GM21786 (cell line): ENCODE measurements at regions not wholly inside any gene's neighbourhood (a gene's known extent, or its start where the extent isn't known, plus 50 kb on each side); places are given as distances from the start of the nearest gene placed in this dataset.

Experiments
- ATAC-seq: cut with Tn5 transposase; IDR thresholded peaks from one replicate; pipeline ENCODE4 v1.9.1; 2021; ENCODE audit not compliant: unreplicated experiment

DNA sequence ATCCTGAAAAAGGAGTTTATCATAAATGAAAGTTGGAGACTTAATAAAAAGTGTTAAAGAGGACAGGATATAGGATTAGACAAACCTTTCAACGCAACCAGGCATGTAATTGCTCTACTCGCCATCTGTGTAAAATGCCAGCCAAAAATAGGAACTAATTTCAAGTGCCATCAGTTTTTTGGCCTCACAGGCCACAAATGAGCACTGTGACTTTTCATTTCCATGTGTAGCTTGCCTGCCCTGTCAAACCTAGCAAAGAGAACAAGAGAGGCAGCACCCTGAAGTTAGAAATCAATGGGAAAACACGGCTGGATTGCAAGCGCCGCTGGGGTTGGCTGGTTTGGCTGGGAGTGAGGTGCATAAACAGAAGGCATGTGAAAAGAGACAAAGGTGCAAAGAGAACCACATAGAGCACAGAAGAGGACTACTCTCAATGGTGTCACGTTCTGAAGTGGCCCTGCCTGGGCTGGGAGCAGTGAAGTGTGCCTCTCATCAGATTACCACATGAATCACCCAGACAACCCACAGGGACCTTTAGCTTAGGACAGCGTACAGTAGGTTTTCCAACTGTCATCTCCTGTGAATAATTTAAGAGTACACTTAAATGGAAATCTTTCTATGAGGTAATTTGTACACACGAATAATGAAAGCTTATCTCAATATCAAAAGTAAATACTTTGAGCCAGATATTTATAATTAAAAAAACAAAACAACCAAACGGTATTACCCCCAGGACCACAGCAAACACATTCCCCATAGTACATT lies 78.0 kb upstream of the NHSL1 start:
- peak; percentile 78 for ATAC-seq

DNA sequence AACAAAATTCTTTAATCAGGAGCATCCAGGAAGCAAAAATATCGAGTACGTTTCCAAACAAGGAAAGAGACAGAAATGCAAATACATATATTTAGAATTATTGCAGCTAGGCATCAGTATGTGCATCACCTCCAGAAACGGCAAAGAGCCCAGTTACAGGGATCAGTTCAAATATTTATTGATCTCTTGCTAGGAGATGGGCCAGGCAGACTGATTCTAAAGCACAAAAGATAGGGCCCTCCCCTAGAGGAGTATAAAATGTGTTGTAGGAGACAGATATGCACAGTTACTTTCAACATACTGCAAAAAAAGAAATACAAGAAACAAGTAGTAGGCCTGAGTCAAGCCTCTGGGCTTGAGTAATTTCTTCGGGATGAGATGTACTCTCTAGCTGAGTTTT lies 80.7 kb upstream of the NHSL1 start:
- no peak for ATAC-seq

DNA sequence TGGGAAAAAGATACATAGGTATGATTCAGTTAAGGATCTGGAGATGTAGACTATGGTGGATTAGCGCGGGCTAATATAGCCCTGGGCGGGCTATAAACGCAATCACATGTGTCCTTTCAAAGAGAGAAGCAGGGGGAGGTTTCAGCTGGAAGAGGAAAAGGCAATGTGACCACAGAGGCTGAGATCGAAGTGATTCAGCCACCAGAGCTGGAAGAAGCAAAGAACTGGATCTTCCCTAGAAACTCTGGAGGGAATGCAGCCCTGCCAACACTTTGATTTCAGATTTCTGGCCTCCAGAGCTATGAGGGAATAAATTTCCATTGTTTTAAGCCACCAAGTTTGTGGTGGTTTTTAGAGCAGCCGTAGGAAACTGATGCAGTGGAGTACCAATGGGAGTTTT lies 81.5 kb upstream of the NHSL1 start:
- no peak for ATAC-seq

DNA sequence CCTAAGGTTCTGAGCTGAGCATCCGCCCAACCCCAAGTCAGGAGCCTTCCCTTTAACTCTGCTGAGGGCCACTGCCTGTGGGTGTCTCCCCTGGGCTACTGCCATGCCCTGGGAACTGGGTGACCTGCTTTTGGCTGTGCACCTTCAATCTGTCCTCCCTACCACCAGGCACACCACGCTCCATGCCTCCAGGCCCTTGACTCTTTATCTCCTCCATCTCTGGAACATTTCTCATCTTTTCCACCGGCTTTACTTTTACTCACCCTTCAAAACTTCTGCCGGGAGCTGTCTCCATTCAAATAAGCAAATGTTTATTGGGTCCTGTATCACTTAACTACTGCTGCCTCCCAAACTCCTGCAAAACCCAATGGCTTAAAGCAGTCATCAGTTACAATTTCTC lies 83.3 kb upstream of the NHSL1 start:
- ATAC-seq = no peak

DNA sequence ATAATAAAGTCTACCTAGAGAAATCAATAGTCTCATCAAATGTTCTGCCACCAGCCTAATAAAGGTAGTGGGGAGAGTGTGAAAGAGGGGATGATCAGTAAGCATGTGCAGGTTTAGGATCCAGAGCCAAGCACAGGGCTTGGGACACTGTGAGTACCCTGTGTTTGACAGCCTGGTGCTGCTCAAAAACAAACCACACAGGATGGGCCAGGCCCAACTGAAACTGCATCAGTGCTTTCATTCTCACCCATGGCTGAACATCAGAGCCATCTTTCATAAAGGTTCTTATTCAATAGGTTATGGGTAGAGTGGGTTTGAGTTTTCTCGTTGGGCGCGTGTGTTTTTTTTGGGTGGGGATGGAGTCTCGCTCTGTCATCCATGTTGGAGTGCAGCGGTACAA lies 87.3 kb upstream of the NHSL1 start:
- peak; percentile 38 for ATAC-seq

DNA sequence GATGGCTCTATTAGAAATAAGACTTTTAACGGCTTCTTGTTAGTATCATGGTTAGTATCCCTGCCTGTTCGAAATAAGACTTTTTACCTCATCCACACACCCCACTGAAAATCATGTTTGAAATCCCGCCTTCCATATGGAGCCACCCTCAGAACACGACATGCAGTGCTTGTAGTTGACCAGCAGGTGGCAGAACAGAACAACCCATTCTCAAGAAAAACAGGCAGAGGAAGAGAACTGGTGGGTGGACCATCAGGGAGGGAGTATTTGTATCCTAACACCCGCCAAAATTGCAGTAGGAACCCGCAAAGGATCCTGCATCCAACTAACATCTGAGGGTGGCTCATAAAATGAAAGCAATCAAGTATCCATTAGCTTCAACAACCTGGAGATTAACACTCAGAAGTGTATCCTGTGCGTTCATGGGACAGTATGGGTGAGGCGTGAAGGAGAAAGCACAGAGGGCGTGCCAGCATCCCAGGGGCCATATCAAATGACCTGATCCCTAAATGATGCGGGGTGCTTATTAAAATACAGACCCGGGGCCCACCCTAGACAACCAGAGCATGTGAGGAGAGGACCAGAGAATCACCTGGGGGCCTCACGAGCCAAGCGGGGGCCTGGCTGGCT lies 89.6 kb upstream of the NHSL1 start:
- no peak for ATAC-seq

DNA sequence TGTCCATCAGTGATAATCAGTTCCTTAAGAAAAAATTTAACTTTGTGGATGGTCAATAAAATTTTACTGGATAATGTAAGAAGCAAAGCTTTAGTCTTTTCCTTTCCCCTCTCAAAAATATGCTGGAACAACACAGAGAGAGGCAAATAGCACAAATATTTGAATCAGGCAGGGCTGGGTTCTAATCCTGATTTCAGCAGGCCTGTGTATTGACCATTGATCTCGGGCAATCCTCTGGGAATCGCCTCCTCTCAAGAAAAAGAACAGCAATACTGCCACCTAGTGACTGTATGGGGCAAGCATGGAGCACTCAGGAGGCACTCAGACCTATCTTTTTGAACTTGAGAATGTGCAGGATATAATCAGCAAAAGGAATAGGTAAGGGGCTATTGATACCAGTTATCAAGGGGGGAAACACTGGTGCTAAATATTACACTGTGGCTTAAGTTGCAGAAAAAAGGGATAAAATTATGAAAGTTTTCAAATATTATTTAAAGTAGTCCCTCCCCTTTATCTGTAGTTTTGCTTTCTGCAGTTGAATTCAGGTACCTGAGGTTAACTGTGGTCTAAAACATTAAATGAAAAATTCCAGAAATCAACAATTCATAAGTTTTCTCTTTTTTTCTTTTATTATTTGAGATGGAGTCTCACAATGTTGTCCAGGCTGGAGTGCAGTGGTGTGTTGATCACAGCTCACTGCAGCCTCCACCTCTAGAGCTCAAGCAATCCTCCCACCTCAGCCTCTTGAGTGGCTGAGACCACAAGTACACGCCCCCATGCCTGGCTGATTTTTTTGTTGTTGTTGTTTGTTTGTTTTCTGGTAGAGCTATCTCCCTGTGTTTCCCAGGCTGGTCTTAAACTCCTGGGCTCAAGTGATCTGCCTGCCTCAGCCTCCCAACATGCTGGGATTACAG lies 91.8 kb upstream of the NHSL1 start:
- ATAC-seq = peak; percentile 22

DNA sequence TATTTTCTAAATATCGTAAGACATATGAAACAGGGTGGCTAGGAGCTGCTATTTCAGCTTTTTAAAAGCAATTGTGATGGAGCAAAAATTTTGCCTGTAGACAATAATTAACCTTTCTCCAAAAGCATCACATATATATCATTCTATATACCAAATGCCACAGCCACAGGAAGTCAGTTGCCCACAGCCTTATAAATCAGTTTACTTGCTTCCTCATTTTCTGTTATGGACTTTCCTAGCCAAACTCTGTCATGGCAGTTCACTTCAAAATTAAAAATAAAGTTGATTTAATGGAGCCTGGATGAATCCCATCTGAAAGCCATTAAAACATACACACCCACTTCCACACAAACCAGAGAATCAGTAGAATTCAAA lies 93.4 kb upstream of the NHSL1 start:
- ATAC-seq = peak; percentile 61

DNA sequence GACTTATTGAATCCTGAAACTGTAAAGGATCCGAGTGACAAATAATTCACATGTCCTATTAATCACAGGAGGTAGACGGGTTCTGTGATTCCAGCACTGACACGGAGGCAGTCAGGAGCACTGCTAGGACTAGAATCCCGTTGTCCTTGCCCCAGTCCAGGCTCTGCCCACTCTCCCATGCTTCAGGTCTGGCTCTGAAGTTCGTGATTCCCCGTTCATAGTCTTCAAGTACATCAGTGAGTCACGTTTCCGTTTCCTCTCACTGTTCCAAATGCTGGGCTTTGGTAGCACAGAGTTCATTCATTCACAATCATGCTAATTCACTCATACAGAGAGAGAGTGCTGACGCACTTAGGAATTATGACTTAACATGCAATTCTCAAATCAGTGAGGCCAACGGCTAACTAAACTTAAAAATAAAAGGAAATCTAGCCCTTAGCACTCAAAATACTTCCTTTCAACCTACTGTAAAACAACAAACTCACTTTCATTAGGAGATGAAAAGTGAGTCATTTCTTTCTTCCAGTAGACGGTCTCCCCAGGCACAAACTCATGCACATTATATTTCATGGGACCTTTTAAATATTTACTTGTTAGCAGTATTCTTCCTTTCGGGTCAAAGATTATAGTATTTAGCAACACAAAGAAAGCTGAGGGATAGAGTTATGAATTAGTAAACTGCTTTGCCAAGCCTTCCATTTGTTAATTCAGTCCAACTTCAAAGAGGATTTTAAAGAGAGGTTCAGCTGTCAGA lies 94.0 kb upstream of the NHSL1 start:
- ATAC-seq = peak; percentile 79

DNA sequence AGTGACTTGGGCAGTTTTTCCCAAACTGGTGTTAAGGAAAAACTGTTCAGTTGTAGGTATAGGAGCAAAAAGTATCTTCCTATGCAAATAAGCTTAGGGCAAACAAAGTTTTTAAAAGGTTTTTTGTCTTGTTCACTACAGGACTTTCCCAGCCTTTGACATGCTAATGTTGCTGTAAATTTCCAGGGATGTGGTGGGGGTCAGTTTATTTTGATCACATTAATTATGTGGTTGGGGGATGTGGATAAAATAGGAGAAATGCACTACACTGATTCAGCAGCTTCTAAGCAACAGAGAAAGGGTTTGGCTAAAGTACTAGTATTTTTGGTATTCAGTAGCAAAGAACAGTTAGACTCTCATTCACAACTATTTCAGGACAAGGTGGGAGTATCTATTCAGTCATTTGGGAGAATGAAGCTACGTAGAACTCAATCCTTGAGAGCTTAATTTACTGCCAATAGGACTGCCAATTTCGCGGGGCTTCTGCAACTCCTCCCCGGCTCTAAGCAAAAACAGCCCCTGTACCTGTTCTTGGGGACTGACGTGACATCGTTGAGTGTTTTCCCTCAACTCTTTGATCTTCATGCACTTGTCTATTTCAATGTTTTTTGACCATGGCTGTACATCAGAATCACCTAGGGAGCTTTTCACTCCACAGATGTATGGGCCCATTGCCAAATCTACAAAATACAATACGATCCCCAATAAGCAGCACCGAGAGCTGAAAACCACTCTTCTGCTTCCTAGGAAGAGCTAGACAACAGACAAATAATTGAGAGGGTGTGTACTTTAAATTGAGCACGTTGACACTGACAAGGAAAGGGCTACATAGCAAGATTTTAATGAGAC lies 94.8 kb upstream of the NHSL1 start:
- no peak for ATAC-seq

DNA sequence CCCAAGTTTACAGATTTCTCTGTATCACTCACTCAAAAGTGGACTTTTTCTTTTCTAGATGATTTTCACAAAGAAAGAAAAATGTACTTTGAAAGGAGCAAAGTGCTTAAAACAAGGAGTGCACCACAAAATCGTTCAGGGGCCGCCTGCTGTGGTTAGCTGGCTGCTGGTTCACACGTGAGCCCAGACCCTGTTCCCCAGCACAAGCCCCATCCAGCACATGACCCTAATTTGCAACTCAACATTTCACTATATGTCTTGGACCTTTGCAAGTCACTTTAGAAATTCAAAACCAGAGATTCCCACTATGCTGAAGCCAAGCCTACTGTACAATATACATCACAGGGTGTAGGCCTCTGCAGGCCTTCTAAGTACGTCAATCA lies 95.5 kb upstream of the NHSL1 start:
- no peak for ATAC-seq

DNA sequence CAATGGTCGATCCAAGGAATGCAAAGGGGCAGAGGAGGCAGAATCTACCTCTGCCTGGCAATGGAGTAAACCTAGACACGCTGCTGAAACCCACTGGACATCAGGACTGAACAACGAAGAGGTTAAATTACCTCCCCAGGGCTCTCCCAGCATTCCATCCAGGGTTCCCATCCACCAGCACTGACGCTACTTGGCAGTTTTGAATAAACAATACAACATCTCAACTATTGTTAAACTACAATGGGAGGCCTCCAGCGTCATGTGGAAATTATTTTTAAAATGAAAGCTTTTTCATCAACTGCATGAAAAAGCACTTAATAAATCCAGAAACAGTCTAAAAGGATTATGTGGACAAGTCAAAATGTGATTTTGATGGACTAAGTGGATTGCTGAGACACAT lies 96.8 kb upstream of the NHSL1 start:
- ATAC-seq = no peak

DNA sequence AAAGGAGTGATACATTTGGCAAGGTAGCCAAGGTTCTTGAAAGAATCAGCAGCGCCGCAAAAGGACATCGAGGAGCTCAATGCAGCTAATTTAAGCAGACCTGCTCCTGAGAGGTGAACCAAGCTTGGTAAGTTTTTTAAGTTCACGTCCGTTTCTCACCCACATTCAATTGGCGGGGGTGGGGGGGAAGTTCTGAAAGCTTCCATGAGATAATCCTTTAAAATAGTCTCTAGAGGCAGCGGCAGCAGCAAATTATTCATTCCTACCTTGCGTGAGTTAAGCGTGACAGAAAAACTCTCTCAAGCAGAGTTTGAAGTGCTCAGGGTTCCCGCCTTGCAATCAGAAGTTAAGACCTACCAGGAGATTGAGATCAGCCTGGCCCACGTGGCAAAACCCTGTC lies 97.3 kb upstream of the NHSL1 start:
- no peak for ATAC-seq

DNA sequence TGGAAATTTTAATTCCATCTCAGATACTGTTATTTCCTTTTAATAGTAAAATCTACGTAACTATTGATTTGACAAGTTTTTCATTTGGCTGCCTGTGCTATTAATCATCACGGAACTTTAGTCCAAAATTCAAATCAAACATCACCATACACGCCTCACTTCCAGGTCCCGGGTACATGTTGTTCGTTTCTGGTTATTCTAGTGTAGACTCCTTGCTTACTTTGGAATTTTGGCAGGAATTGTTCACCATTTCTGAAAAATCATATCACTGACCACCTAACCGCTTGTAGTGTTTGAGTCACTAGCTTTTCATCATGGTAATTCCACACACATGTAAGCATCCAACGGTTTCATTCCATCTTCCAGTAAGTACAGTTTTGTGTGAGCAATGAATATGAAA lies 98.0 kb upstream of the NHSL1 start:
- ATAC-seq = no peak

DNA sequence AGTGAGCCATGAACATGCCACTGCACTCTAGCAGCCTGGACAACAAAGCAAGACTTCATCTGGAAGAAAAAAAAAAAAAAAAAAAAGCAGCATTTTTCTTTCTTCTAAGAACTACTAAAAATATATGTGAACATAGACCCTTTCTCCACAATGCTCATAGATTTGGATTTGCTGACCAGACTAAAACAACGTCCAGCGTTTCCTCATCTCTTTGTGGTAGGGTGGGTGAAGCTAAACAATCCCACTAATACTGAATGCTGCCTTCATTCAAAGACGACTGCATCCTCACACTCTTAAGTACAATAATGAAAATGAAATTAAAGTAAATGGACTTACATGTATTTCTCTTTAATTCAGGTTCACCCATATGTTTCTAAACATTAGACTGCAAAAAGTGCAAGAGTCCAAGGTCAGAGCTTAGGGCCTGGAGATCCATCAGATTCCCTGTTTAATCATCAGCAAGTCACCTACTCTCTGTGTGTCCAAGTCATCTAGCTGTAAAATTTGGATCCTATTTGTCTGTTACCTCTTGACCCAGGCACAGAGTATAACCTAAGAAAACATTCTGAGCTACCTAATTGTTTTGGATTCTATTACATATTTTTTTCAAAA lies 99.4 kb upstream of the NHSL1 start:
- no peak for ATAC-seq

DNA sequence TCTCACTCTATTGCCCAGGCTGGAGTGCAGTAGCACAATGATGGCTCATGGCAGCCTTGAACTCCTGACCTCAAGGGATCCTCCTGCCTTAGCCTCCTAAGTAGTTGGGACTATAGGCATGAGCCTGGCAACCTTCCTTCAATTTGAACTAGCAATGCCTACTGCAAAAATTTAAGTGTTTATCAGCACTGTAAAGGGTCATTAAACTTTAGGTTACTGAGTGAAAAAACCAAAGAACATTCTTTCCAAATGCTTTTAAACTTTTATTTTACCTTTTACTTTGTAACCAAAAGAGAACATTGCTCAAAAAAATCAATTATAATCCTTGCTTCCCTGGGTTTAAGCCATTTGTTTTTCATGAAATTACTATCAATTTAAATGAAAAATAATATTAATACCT lies 101.0 kb upstream of the NHSL1 start:
- ATAC-seq = no peak

DNA sequence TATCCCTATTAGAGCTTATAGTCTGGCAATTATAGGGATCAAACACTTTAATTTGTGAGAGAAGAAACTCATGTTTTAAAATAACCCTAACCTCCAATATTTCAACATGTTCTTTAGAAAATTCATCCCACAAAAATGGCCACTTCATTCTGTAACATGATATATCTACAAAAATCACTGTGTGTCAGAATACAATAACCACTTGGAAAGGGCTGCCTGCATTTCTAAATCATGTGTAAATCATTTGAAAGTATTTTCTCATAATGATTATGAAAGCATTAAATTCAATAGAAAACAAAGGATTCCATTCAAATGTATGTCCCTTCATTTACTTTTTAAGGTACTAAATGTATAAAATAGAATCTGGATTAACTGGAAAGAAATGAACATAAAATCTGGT lies 101.4 kb upstream of the NHSL1 start:
- ATAC-seq = no peak

DNA sequence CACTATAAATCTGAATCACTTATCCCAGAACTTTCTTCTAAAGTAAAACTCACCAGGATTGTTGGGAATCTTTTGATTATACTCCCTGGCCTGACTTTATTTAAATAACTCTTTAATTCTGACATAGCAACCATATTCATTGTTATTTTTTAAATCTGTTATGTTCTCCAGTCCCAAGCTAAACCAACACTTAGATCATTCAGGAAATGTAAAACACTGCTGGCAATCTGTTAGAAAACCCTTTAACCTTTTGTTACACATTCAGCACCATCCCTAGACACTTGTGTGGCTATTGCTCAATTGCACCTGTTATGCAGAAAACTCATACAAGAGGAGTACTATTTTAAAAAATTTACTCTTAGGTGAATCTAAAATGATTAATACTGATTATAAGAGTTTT lies 101.8 kb upstream of the NHSL1 start:
- no peak for ATAC-seq

DNA sequence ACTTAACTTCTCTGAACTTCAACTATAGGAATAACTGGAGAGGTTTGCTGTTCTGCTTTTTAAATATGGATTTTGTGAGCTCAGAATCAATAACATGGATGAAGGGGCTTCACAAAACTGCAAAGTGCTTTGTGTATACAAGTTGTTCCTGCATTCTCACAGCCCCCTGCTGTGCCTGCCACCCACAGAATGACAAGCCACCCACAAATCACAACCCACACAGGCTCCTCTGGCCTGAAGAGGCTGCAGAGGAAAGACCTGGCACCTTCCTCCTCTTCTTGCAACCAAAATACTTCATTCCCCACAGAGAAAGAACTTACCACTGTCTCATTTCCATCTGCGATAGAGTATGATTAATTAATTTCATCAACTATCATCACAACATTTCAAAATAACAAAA lies 106.7 kb upstream of the NHSL1 start:
- ATAC-seq = no peak
